HG02938 (cell line): ENCODE measurements at regions not wholly inside any gene's neighbourhood (a gene's known extent, or its start where the extent isn't known, plus 50 kb on each side); places are given as distances from the start of the nearest gene placed in this dataset.
"Not testable (repeated sequence)": the region's sequence is repeated elsewhere in the genome, so short reads cannot be mapped to it uniquely, and the experiment has no call there.

ENCODE experiments used
- ATAC-seq: cut with Tn5 transposase; IDR thresholded peaks from one replicate; pipeline ENCODE4 v1.9.1; 2021; ENCODE audit warnings: mild to moderate bottlenecking, moderate library complexity; ENCODE audit not compliant: unreplicated experiment

GRCh38 chr10:23543691-23544380, 105.0 kb downstream of the OTUD1 start:
- no peak for ATAC-seq

GRCh38 chr10:23545866-23546265, 107.0 kb downstream of the OTUD1 start:
- ATAC-seq: not testable (repeated sequence)

DNA sequence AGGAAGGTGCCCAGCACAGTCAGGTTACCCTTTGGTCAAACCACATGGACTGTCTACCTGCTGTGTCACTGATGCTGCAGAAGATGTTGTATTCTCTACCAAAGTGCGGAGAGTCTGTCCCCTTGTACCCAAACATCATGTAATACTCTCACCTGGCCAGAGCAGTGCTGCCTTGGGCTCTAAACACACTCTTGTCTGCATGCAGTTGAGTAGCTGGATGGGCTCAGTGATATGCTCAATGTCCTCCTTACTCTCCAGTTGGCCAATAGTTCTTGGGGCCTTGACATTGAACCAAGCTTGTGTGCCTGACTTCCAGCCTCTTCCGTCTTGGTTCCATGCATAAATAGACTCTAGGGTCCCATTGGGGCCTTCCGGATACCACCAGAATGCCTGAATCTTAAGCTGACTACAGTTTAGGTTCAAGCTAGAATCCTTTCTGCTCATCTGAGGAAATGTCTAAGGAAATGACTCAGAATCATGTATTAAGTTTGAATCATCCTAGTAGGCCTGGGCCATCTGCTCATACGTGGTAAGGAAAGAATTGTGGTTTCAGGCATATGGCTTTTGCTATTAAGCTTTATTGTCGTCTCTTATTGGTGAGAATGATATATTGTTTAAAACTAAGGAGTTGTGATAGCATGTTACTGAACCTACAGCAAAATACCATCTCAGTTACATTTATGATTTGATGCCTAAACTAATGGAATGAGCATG, 118.0 kb downstream of the OTUD1 start:
- no peak for ATAC-seq

- no peak for ATAC-seq
These were observed 118.9 kb downstream of the OTUD1 start for GRCh38 chr10:23557777-23558176.

- ATAC-seq: no peak
These were observed 119.5 kb downstream of the OTUD1 start for GRCh38 chr10:23558361-23558799.

GRCh38 chr10:23568996-23569395, 130.1 kb downstream of the OTUD1 start:
- no peak for ATAC-seq

DNA sequence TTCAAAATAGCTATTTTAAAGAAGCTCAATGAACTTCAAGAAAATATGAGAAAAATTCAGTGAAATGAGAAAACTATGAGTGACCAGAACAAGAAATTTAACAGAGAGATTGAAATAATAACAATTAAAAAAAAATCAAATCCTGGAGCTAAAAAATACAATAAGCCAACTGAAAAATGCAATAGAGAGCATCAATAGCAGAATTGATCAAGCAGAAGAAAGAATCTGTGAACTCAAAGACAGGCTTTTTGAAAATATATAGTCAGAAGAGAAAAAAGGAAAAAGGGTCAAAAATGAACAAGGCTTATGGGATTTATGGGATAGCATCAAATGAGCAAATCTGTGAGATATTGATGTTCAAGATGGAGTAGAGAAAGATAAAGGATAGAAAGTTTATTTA, 133.0 kb downstream of the OTUD1 start:
- no peak for ATAC-seq

DNA sequence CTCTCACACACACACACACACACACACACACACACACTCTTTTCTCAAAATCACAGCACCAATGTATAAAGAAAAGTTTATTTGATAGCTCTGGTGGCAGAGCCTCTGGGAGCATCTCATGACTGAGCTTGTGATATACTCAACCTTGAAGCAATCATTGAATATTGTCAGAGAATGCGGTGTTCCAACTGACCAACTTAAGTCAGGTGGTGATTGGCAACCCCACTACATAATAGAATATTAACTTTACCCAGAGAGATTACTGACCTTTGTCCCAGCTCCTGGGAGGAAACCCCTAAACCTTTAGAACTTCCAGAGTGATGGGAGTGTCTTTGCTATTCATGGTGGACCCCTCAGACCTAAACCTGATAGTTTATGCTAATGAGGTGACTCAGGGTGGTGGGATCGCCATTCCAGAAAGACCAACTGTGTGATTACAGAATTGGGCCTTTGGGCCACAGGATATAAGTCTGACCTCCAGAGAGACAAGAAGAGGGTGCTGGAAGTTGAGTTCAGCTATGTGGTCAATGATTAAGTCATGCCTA, 143.1 kb downstream of the OTUD1 start:
- ATAC-seq: no peak

GRCh38 chr10:23584396-23584795, 145.5 kb downstream of the OTUD1 start:
- ATAC-seq: no peak

GRCh38 chr10:23585186-23585585, 146.3 kb downstream of the OTUD1 start:
- ATAC-seq: no peak

DNA sequence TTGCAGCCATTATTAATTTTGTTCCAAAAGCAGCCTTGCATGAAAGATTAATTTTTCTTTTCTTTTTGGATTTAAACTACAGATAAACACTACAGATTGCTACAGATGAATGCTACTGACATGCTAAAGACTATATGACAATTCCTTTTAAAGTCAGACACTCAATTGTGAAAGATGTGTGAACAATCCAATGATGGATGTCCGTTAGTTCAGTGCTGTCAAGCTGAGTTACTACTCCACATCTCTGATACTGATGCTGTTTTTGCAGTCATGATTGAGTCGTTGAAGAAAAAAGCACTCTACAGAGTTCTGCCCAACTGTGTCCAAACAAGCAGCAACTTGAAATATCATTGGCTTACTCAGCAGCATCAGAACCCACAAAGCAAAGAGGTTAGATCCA, 146.8 kb downstream of the OTUD1 start:
- ATAC-seq: no peak

DNA sequence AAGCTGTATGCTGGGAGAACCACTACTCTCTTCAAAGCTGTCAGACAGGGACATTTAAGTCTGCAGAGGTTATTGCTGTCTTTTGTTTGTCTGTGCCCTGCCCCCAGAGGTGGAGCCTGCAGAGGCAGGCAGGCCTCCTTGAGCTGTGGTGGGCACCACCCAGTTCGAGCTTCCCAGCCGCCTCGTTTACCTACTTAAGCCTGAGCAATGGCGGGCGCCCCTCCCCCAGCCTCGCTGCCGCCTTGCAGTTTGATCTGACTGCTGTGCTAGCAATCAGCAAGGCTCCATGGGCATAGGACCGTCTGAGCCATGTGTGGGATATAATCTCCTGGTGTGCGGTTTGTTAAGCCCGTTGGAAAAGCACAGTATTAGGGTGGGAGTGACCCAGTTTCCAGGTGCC, 156.4 kb downstream of the OTUD1 start:
- ATAC-seq: not testable (repeated sequence)

DNA sequence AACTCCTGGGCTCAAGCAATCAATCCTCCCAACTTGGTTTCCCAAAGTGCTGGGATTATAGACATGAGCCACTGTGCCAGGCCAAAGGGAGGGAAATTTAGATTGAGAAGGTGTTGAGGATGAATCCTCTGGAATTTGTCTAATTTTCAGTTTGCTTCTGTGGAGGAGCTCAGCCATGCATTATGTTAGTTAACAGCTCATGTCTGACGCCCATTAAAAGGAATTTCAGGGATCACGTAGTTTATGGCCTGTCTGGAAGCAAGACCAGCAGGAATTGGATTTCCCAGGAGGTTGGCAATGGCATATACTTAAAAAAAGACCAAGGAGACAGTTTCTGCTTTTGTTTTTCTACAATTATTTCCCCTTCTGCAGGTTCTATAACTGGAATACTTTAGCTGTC, 165.7 kb downstream of the OTUD1 start:
- no peak for ATAC-seq

DNA sequence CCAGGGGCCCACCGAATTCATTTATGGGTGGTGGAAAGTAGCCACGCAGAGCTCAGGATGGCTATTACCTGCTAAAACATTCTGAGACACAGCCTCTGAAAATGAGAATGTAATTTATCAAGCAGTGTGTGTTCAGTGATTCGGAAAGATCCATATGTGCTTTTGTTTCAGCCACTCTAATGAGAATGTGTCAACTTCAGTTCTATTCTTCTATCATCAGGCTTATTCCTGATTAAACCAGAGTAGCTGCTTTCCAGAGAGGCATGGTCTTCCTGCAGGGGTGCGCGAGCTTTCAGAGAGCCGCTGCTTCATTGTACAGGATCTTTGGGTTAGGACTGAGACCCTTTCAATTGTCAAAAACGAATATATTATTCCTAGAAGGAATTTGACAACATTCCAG, 167.6 kb downstream of the OTUD1 start:
- ATAC-seq: no peak

GRCh38 chr10:23608926-23609325, 170.1 kb downstream of the OTUD1 start:
- ATAC-seq: no peak

DNA sequence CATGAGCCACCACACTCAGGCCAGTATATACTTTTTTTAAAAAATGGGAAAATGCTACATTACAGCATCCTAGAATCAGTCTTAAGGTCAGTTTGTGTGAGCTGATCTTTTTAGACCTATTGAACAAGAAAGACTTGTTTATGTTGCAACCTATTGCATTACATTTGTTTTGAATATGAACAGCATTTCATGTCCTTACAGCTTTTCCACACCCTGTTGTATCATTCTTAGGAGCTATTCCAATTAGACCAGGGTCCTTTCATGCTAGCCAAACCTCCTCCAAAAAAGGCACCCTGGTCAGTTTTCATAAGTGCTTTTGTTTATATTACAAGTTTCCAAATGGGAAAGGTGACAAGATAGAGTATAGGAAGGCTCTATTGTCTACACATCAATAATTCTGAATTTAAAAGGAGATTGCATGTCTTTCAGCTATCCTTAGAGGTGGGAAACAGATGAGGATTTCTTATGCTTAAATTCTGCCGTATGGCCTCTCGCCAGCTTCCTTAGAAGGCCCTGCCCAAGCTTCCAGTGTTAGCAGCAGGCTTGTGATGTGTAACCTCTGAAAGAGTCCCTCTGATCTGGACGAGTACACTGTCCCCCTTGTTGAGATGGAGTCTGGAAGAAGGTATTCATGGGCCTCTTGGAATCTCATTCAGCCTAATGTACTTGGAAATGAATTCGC, 171.9 kb downstream of the OTUD1 start:
- ATAC-seq: no peak

DNA sequence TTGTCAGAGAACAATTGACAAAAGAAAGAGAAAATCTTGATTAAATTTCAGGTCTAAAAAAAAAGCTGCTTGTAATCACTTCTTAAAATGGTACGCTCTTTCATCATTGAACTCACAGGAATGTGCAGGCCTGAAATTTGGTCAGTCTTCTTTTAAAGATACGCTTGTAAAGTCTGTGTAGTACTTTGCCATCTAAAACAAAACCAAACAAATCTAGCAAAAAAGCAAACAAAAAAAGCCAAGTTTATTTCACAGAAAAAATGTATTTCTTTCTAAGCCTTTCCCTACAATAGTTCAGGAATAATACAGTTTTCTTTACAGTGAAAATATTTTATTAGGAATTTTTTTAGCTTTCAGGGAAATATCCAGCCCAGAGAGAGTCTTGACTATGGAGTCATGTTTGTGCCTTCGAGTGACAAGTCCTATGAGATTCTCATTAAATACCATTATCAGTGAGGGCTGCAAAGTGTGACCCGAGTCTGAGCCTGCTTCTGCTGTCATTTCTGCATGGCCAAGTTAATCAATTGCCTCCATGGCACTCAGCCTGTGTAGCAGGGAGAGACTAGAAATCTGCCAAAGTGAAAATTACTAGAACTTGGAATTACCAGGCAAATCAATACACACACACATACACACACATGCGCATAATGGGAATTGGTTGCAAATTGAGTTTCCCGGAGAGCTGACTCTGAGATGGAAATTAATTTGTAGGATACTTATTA, 172.6 kb downstream of the OTUD1 start:
- ATAC-seq: no peak

GRCh38 chr10:23613900-23614299, 175.0 kb downstream of the OTUD1 start:
- ATAC-seq: peak; percentile 65

DNA sequence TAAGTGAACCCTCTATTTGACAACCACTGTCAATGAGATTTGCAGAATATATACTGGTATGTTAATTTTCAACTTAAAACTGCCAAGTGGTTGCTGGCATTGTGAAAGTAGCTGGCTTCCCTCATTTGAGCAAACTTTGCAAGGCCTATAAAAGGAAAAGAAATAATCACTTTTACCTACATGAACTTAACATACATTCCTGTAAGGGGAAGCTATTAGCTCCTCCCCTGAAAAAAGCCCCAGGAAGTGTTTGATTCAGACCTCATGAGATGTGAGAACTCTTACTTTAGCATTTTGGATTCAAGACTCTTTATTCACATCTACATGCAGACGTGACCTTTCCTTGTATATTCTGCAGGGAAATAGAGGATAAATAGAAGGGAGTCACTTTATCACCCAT, 175.6 kb downstream of the OTUD1 start:
- peak; percentile 41 for ATAC-seq

- no peak for ATAC-seq
These were observed 191.5 kb downstream of the OTUD1 start for GRCh38 chr10:23630376-23630775.

GRCh38 chr10:23630885-23631284, 192.0 kb downstream of the OTUD1 start:
- ATAC-seq: no peak
